Upper lobe of left lung (tissue), 4 donors: ENCODE measurements at regions not wholly inside any gene's neighbourhood (a gene's known extent, or its start where the extent isn't known, plus 50 kb on each side); places are given as distances from the start of the nearest gene placed in this dataset.
"Not testable (repeated sequence)": the region's sequence is repeated elsewhere in the genome, so short reads cannot be mapped to it uniquely, and the experiment has no call there.

Source experiments
- CTCF ChIP-seq, 6 experiments: fragments of 450-650 bp in 4 of 6; fragments of 200-600 bp in 2 of 6; sonication (generic) in 2 of 6; IDR thresholded peaks; one replicate each; pipeline ENCODE4 v1.5.1; 2016 to 2019; ENCODE audit warnings: antibody characterized with exemption in 6 of 6
- POLR2A ChIP-seq, 4 donors: fragments of 450-650 bp; IDR thresholded peaks; one replicate each; pipeline ENCODE4 v1.5.1; 2016 to 2017; ENCODE audit warnings: antibody characterized with exemption in 4 of 4, mild to moderate bottlenecking in 2 of 4
- POLR2AphosphoS5 ChIP-seq, 2 donors: sonication (generic); formaldehyde crosslinking; IDR thresholded peaks; one replicate each; pipeline ENCODE4 v1.5.1; 2017; ENCODE audit warnings: antibody characterized with exemption in 2 of 2

GRCh38 chr12:29029484-29029883, 119.6 kb upstream of the FAR2 start:
- TF ChIP-seq CTCF, POLR2A, POLR2AphosphoS5 (IDR thresholded peaks at IDR 0.05): not testable (repeated sequence)
